Hypothalamus (tissue), 51 donors: ENCODE measurements at regions not wholly inside any gene's neighbourhood (a gene's known extent, or its start where the extent isn't known, plus 50 kb on each side); places are given as distances from the start of the nearest gene placed in this dataset.
A peak's percentile ranks its signal among the peaks of the same experiment; 100 is the strongest.

Experiments used
- DNase-seq, 51 donors: peaks; one replicate each; lab custom pipeline; 2025; lab: John Stamatoyannopoulos, UW

DNA sequence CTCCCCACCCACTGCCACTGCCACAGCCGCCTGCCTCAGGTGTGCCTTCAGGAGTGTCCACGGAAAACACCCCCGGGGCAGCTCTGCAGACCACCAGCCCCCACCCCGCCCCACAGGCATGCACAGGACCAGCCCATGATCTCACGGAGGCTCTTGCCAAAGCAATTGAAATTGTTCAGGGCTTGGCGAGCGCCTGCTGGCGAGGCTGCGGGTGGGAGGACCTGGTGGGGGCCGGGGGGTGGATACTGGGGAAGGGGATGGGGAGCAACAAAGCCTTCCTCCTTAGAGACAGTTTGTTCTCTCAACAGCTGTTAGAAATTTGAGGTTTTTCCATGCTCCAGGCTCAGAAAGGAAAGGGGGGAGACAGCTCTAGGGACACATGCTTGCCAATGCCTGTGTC, 274.7 kb downstream of the MN1 start:
- DNase-seq = no peak

DNA sequence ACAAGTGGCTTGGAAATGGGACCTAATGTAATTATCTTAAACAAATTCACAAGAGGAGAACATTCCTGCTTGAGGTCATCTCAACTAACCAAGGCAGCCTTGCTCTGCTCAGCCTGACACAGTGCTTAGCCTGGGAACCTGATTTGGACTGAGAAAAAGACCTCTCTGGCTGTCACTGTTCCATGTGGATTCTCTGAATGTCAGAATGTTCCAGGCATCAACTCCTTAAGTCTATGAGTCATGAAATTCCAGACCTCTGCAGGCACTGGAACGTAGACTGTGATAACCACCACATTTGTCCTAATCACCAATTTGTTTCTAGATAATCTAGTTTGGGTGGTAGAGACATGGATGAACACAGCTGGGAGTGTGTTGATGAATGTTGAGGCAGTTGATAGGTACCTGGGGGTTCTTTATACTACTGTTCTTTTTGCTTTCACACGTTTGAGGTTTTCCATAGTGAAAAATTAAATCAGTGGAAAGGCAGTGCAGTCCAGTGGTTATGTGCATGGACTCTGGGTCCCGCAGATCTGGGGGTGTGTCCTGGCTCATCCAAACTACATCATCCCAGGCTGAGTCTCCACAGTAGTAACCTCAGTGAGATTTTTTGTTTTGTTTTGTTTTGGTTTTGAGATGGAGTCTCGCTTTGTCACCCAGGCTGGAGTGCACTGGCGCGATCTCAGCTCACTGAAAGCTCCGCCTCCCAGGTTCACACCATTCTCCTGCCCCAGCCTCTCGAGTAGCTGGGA, 269.6 kb downstream of the MN1 start:
- no peak for DNase-seq

DNA sequence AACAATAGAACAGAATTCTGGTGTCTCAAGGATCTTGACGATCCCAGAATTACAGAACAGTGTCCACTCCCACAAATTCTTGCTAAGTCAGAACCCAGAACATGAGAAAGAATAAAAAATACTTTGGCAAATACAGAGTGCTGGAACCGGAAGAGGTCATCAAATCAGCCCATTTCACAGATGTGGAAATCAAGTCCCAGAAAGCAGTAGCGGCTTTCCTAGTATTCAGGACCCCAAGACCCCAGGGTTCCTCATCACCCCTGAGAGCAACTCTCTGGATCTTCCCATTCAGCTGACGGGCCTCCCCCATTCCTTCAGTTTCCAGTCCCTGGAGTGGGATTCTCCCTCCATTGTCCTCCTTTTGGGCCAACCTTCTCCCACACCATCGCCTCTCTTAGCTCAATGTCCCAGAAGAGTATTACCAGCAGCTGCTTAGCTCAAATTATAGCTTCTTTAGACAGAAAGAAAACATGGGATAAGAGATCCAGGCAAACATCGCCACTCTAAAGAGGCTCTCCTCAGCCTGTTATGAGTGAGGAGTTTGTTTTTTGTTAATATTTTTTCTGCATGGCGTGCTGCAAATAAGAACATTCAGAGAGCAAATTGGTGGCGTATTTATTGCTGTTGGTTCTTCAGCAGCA, 268.3 kb downstream of the MN1 start:
- no peak for DNase-seq

DNA sequence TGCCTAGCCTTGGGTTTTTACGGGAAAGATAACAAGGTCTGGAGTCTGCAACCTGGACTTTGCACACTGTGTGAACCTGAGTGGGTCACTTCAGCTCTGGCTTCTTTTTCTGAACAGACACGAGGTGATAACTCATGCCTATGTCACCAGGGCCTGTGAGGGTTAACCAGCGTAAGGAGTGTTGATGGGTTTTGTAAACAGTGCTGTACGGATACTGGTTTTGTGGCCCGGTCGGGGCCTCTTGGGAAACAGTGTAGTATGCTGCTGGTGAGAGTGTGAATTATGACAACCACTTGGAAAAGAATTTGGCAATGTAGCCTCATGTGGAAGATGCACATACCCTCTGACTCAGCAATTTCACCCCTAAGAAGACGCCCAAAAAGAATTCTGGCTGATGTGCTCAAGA, 266.8 kb downstream of the MN1 start:
- DNase-seq = no peak

DNA sequence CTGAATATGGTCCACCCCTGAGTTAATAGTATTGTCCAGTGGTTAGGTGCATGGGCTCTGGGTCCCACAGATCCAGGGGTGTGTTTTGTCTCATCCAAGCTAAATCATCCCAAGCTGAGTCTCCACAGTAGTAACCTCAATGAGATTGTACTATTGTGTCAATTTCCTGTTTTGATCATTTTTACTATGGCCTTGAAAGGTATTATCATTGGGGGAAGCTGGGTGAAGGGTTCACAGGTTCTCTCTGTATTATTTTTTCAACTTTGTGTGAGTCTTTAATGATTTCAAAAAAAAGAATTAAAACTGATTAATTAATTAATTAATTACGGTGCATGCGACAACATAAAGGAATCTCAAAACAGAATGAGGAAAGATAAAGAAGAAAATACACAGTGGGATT, 266.1 kb downstream of the MN1 start:
- no peak for DNase-seq

DNA sequence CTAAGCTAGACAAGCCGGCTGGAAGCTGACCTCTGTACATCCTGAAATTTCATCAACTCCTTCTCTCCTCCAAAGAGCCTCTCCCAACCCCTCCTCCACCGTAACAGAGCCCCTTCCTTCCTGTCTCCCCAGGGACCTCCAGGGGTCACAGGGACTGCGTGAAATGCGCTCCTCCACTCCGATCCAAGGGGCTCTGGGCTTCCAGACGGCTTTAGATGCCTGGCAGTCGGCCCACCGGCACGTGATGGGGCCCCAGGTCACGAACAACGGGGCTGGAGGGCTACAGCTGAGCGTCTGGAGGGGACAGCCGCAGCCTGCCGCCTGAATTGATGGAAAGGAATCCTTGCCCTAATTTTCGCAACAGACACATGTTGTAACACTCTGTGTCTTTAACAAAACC, 264.1 kb downstream of the MN1 start:
- no peak for DNase-seq

DNA sequence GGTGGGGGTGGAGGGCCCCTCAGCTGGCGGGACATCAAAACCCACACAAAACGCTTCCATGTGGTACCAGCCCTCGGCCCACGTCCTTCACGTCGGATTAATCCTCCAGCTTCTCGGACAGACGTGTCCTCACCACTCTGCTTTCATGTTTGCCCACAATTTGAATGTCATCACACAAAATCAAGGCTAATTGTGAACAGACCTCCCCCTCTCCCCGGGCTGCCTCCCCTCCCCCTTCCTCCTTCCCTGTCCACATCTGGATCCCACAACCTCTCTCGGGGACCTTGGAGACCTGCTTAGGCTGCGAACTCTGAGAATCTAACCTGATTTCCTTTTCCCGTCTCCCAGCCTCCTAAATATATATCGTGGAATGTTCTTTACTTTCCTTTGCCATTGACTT, 262.9 kb downstream of the MN1 start:
- DNase-seq = no peak

DNA sequence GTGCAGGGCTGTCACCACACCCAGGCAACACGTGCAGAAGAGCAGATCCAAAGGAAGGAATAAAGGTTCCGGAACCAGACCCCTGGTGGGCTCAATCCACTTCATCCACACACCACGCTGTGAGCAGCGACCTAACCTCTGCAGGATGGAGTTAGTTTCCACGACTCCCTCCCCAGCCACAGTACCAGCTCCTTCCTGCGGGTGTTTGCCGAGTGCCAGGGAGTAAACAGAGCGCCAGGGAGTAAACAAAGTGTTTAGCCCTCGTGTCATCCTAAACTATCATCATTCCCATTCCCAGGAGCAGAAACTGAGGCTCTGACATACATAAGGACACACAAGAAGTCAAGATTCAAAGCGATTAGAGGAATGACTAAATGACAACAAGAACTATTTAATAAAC, 261.3 kb downstream of the MN1 start:
- DNase-seq = no peak

DNA sequence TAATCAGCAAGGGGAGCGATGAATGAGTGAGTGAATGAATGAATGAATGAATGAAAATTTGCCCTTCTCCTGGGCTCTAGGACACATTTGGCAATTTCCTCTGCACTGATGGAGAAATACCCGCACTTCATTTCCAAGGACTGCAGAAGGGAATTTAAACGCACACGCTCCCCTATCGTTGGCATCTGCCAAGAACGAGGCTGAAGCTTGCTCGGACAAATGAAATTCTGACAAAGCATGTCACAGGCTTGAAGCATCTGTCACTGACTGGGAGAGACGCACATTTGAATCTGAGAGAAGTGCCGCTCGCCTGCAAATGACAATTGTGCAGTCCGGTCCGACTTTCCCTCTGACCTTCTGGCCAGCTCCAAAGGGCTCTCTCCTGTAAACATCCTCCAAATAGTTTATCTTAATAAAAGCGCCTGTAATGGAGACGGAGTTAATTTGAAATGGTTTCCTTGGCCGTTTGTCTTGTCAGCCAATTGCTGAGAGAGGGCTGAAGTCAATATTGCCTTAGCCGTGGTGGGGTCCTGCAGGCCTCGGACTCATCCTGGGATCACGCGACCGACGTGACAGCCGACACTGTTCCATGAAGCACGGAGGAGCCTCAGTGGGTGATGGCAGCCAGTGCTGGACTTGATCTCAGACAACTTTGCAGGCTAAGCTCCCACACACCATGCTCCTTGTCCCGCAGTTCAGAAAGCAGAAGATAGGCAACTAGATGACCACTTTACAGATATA, 260.7 kb downstream of the MN1 start:
- no peak for DNase-seq

DNA sequence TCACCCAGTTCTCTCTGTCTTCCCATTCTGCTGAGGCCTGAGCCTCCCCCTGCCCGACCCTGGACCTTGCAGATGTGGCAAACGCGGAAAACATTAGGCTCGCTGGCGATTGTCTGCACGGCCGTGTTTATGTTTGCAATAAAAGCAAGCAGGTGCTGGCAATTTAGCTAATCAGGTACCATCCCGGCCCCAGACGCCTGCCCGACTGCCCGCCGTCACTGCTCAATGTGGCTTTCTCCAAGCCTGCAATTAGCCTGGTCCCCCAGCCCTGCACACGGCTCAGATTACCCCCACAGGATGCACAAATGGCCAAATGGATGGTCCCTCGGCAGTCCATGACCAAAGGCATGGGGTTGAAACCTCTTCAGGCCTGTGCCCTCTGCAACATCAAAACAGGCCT, 259.7 kb downstream of the MN1 start:
- no peak for DNase-seq

DNA sequence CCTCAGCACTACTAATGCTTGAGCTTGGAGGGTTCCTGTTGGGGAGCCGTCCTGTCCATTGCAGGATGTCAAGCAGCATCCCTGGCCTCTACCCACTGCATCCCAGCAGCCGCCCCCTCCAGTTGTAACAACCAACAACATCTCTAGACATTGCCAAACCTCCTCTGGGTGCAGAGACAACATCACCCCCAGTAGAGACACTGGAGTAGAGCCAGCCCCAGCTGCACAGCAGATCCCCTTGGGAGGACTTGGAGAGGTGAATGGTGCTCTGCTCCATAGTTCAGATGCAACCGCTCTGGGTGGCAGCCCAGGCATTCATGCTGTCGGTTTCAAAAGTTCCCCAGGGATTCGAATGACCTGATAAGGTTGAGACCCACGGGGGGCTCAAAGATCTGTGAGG, 259.0 kb downstream of the MN1 start:
- no peak for DNase-seq

DNA sequence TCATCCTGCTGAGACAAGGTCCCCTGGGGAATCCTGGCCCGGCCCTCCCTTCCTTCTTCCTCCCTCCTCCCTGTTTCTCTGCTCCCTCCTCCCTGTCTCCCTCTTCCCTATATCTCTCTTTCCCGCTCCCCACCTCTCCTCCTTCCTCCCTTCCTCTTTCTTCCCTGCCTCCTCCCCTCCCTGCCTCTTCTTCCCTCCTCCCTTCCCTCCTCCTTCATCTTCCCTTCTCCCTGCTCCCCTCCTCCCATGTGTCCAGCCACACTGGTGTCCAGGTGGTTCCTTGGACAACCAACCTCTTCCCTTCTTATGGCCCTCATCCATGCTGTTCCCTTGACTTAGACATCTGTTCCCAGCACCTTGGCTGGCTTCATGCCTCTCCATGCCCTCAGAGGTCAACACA, 258.1 kb downstream of the MN1 start:
- no peak for DNase-seq

DNA sequence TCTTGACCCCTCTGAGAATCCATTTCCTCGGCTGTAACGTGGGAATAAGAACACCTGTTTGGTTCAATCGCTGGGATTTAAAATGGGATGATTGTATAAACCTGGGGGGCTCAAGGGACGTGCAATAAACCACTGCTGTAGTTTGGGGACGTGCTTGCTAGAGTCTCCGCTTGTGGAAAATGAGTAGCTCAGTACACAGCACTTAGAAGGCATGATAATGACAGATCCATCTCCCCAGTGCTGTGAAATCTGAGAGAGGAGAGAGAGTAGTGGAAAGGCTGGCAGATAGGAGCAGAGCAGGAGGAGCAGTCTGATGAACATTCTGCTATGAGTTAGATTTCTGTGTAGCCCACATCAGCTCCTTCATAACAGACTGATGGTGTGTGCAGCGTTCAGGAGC, 256.5 kb downstream of the MN1 start:
- DNase-seq = no peak

DNA sequence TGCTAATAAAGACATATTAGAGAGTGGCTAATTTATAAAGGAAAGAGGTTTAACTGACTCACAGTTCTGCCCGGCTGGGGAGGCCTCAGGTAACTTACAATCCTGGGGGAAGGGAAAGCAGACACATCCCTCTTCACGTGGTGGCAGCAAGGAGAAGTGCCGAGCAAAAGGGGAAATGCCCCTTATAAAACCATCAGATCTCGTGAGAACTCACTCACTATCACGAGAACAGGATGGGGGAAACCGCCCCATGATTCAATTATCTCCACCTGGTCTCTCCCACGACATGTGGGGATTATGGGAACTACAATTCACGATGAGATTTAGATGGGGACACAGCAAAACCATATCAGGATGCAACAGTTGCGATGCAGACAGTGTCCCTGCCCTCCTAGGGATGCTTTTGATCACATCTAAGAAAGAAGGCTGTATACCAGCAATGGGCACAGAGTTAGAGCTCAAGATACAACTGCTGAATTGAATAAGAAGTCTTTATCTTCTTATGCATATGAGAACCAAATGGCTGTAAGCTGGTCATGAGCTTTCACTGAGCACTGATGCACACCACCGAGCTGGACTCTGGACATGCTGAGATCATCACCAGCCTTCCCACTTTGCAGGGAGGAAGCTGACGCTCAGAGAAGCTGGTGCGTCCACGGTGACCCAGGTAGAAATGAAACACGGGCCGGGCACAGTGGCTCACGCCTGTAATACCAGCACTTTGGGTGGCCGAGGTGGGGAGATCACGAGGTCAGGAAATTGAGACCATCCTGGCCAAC, 255.2 kb downstream of the MN1 start:
- DNase-seq = no peak

DNA sequence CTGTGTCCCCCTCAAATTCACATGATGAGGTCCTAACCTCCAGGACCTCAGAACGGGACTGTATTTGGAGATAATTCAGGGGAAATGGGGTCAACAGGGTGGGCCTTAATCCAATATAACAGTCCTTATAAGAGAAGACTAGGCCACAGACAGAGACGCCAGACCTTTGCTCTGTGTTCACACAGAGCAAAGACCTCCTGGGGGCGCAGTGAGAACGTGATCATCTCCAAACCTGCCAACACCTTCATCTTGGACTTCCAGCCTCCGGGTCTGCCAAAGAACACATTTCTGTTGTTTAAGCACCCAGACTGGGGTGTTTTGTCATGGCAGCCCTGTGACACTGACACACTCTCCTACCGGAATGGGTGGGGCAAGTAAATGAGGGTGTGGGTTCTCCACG, 250.2 kb downstream of the MN1 start:
- no peak for DNase-seq

DNA sequence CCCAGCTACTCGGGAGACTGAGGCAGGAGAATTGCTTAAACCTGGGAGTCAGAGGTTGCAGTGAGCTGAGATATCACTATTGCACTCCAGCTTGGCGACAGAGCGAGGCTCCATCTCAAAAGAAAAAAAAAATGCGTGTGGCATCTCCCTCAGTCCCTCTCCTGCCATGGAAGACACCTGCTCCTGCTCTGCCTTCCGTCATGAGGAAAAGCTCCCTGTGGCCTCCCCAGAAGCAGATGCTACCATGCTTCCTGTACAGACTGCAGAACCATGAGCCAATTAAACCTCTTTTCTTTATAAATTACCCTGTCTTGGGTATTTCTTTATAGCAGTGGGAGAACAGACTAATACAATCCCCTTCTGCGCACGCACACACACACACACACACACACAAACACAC, 249.4 kb downstream of the MN1 start:
- DNase-seq = no peak

DNA sequence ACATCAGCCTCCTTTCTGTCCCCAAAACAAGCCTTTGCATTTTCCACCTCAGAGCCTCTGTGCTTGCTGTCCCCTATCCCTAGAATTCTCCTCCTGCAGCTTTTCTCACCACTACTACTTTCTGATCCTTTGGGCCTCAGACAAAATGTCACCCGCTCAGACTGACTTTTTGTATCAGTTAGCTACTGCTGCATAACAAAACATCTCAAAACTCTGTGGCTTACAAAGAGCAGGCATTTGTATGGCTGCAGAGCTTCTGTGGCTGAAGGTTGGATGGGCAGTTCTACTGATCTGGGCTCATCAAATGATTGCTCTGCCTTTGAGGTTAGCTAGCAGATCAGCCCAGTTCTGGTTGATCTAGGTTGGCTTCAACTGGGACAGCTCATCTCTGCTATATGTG, 248.7 kb downstream of the MN1 start:
- no peak for DNase-seq

DNA sequence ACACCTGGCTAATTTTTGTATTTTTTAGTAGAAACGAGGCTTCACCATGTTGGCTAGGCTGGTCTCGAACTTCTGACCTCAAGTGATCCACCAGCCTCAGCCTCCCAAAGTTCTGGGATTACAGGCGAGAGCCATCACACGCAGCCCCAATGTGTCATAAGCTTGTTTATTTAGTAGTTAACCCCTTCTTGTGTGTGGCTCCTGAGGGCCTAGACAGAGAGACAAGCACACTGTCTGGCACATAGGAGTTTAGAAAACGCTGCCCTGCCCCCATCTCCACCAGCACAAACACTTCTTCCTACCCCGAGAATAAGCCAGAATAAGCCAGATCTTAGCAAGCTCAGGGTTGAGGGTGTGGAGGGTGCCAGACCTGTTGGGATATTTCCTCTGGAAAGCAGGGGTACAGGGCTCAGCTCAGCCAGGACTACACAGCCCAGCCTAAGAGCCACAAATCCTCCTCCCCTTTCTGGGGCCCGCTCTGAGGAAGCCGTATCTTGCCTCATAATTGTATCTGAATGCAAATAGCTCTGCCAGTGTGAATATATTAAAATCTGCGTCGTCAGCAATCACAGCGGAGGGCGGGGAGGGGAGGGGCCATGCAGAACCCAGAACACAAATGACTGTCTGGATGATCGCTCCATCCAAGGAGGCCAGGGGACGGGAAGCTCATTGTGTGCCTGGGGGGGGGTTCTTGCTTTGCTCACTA, 247.3 kb downstream of the MN1 start:
- DNase-seq = peak in 6 of 51 donors; percentile 0 to 19 (median 12)

DNA sequence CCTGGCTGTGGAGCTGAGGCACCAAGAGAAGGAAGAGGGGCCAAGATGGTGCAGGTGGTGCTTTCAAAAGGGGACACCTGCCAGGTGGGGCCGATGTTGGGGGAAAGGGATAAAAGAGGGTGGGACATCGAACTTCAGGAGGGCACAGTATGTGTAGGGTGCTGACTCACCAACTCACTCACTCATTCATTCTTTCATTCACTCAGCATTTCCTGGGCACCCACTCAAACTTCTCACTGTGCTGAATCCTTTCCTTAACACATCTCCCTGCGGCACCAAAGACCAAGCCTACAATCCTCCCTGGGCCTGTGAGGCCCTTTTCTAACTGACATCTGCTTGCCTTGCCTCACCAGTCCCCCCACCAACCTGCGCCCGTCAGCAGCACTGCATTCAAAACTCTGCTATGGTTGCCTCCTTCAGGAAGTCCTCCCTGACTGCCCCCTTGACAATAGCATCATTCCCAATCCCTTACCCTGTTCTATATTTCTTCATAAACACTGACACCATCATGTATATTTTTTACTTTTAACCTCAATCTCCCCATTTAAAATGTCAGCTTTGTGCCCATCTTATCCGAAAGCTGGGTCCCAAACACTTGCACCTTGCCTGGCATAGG, 246.6 kb downstream of the MN1 start:
- DNase-seq = peak in 1 of 51 donors; percentile 19

DNA sequence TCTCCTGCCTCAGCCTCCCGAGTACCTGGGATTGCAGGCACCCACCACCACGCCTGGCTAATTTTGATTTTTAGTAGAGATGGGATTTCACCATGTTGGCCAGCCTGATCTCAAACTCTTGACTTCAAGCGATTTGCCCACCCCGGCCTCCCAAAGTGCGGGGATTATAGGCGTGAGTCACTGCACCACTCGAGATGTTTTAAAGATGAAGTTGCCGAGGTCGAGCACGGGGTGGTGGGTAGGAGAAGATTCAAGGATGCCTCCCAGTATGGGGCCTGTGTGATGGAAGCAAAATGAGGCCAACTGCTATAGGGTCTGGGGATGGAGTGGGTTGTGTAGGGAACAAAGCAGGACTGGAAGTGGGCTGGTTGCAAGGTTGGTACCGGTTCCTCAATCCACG, 245.2 kb downstream of the MN1 start:
- DNase-seq = no peak
